GM12878 (cell line): ENCODE measurements at regions not wholly inside any gene's neighbourhood (a gene's known extent, or its start where the extent isn't known, plus 50 kb on each side); places are given as distances from the start of the nearest gene placed in this dataset.

ENCODE experiments used
- FOS ChIP-seq: IDR thresholded peaks from 3 replicates; pipeline ENCODE4 v1.6.1; 2011; ENCODE audit warnings: borderline replicate concordance; ENCODE audit not compliant: insufficient read length; ENCODE audit errors: extremely low read depth
- NFYA ChIP-seq: IDR thresholded peaks from 2 replicates; pipeline ENCODE4 v1.6.1; 2011; ENCODE audit warnings: low read depth, mild to moderate bottlenecking, low read length, improper control_type of control experiment, borderline replicate concordance
- PRDM15 ChIP-seq: fragments of 450-650 bp; formaldehyde crosslinking; IDR thresholded peaks from 2 replicates; pipeline ENCODE4 v1.4.0; 2020; ENCODE audit warnings: mild to moderate bottlenecking, moderate library complexity
- TCF7 ChIP-seq: IDR thresholded peaks from 2 replicates; pipeline ENCODE4 v1.6.1; 2014; ENCODE audit warnings: antibody characterized with exemption, borderline replicate concordance
- ZSCAN29 ChIP-seq: fragments of 450-650 bp; IDR thresholded peaks from 2 replicates; pipeline ENCODE4 v1.6.1; 2017; ENCODE audit warnings: mild to moderate bottlenecking, moderate library complexity

DNA sequence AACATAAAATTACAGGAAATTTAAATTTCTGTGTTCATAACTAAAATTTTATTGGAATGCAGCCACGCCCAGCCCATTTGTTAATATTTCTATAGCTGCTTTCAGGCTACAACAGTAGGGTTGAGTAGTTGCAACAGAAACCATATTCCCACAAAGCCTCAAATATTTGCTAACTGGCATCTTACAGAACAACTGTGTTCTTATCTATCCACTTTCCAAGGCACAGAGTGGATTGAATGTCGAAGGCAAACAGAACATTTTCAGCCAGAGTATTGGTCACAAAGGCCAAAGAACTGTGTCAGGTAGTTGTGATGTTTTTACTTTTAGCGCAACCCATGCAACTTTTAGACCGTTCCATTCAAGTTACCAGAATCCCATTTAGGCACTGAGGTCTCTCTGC, 51.1 kb upstream of the OPN4 start (continued):
- TF ChIP-seq PRDM15 (CRISPR knock-in tag) = no peak
- TF ChIP-seq TCF7 = no peak
- no peak for TF ChIP-seq FOS
- TF ChIP-seq NFYA = no peak
- no peak for TF ChIP-seq ZSCAN29
